Mammary epithelial cell (primary cell): ENCODE measurements at regions not wholly inside any gene's neighbourhood (a gene's known extent, or its start where the extent isn't known, plus 50 kb on each side); places are given as distances from the start of the nearest gene placed in this dataset.

ENCODE experiments used
- EZH2 ChIP-seq: IDR thresholded peaks from 2 replicates; pipeline ENCODE4 v1.6.1; 2012; ENCODE audit warnings: low read length, inconsistent platforms, borderline replicate concordance
- TF ChIP-seq, protein P1 (sequence below), 2 donors: IDR thresholded peaks in 1 of 2; conservative IDR thresholded peaks in 1 of 2; 2 replicates each; pipeline ENCODE4 v1.5.1; 2011 to 2012; ENCODE audit warnings: inconsistent platforms in 2 of 2, low read length in 2 of 2, mild to moderate bottlenecking in 2 of 2, control low read depth in 1 of 2, low read depth in 1 of 2; ENCODE audit not compliant: insufficient read depth in 1 of 2; ENCODE audit errors: extremely low read depth in 1 of 2

DNA sequence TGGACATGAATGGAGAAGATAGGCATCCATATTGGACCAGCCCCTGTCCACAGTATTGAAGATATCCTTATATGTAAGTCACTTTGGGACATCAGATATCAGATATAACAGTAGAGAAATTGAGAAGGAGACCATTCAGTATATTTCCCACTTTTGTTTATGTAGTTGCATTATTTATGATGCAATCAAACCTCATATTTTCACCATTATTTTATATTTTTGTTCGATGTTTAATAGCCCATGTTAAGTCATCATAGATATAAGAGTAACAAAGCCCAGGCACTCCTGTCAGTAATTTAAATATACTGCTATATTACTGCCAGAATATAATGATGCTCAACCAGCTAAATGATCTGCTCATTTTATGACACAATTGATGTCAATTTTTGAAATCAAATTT is 744.5 kb upstream of the EPHA7 start:
- TF ChIP-seq, protein P1, sequence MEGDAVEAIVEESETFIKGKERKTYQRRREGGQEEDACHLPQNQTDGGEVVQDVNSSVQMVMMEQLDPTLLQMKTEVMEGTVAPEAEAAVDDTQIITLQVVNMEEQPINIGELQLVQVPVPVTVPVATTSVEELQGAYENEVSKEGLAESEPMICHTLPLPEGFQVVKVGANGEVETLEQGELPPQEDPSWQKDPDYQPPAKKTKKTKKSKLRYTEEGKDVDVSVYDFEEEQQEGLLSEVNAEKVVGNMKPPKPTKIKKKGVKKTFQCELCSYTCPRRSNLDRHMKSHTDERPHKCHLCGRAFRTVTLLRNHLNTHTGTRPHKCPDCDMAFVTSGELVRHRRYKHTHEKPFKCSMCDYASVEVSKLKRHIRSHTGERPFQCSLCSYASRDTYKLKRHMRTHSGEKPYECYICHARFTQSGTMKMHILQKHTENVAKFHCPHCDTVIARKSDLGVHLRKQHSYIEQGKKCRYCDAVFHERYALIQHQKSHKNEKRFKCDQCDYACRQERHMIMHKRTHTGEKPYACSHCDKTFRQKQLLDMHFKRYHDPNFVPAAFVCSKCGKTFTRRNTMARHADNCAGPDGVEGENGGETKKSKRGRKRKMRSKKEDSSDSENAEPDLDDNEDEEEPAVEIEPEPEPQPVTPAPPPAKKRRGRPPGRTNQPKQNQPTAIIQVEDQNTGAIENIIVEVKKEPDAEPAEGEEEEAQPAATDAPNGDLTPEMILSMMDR (conservative IDR thresholded peaks at IDR 0.05 in 1 of 2, IDR thresholded peaks at IDR 0.05 in 1 of 2; ENCODE audit: extremely low read depth in 1 of 2, insufficient read depth in 1 of 2, low read depth in 1 of 2, low read length in 2 of 2), result no peak
- TF ChIP-seq EZH2, result no peak
